Karpas-422 (cell line): ENCODE measurements at regions not wholly inside any gene's neighbourhood (a gene's known extent, or its start where the extent isn't known, plus 50 kb on each side); places are given as distances from the start of the nearest gene placed in this dataset.

ENCODE experiments used
- DNase-seq: peaks from one replicate; pipeline ENCODE4 v3.0.0-alpha.2; 2015
- H2AFZ ChIP-seq: fragments of 200-600 bp; sonication (generic); 2 replicates; pipeline ENCODE4 v1.6.1; 2014; ENCODE audit warnings: antibody characterized with exemption, low read length, mixed read lengths
- H3K27ac ChIP-seq: fragments of 200-600 bp; sonication (generic); 2 replicates; pipeline ENCODE4 v1.5.1; 2014; ENCODE audit warnings: mild to moderate bottlenecking, low read length, moderate library complexity
- H3K27me3 ChIP-seq: fragments of 200-600 bp; sonication (generic); 2 replicates; pipeline ENCODE4 v1.6.1; 2014; ENCODE audit warnings: low read length, mixed read lengths
- H3K36me3 ChIP-seq: fragments of 200-600 bp; sonication (generic); 2 replicates; pipeline ENCODE4 v1.6.1; 2014; ENCODE audit warnings: low read length, mixed read lengths; ENCODE audit not compliant: insufficient read depth
- H3K4me1 ChIP-seq: fragments of 200-600 bp; sonication (generic); 2 replicates; pipeline ENCODE4 v1.6.1; 2014; ENCODE audit warnings: mild to moderate bottlenecking, low read length, mixed read lengths
- H3K4me2 ChIP-seq: fragments of 200-600 bp; sonication (generic); 2 replicates; pipeline ENCODE4 v1.6.1; 2014; ENCODE audit warnings: low read length, low read depth, mild to moderate bottlenecking; ENCODE audit not compliant: poor library complexity, severe bottlenecking
- H3K4me3 ChIP-seq: fragments of 200-600 bp; sonication (generic); 2 replicates; pipeline ENCODE4 v1.5.1; 2014; ENCODE audit warnings: mild to moderate bottlenecking, antibody characterized with exemption, low read length, mixed read lengths
- H3K79me2 ChIP-seq: fragments of 200-600 bp; sonication (generic); 2 replicates; pipeline ENCODE4 v1.6.1; 2014; ENCODE audit warnings: mild to moderate bottlenecking, low read length, mixed read lengths
- H3K9ac ChIP-seq: fragments of 200-600 bp; sonication (generic); 2 replicates; pipeline ENCODE4 v1.6.0; 2014; ENCODE audit warnings: low read length
- H3K9me2 ChIP-seq: fragments of 200-600 bp; sonication (generic), shearing (Covaris generic); replicated peaks from 2 replicates; pipeline ENCODE4 v1.6.0; 2014; ENCODE audit warnings: mild to moderate bottlenecking, low read length, moderate library complexity; ENCODE audit not compliant: insufficient read depth
- H3K9me3 ChIP-seq: fragments of 300-700, 200-600 bp; sonication (generic); 2 replicates; pipeline ENCODE4 v1.6.1; 2014; ENCODE audit warnings: low read length, mixed read lengths
- H4K20me1 ChIP-seq: fragments of 200-600 bp; sonication (generic); 2 replicates; pipeline ENCODE4 v1.6.1; 2014; ENCODE audit warnings: mild to moderate bottlenecking, antibody characterized with exemption, low read length, low read depth; ENCODE audit not compliant: insufficient read depth

GRCh38 chr19:28971049-28971448, 241.9 kb downstream of the UQCRFS1 start:
- H3K27me3 ChIP-seq: no peaks in the 10 kb centered on the region

GRCh38 chr19:28968721-28969120, 244.2 kb downstream of the UQCRFS1 start:
- Histone ChIP-seq H3K4me1 (peaks cover 8% of the 10 kb centered on the region), H3K4me3 (no peak overlapping the region), H3K9ac (no peak overlapping the region), H3K9me3 (no peaks in the 10 kb centered on the region), H3K27ac (no peak overlapping the region), H3K36me3 (no peaks in the 10 kb centered on the region), H3K4me2 (no peak overlapping the region), H4K20me1 (no peaks in the 10 kb centered on the region), H2AFZ (no peak overlapping the region), H3K79me2 (no peaks in the 10 kb centered on the region), H3K9me2 (no peaks in the 10 kb centered on the region), H3K27me3 (no peaks in the 10 kb centered on the region)
- DNase-seq: no peak

More at GRCh38 chr19:28971049-28971448, 241.9 kb downstream of the UQCRFS1 start:
- Histone ChIP-seq H3K9me3 (no peaks in the 10 kb centered on the region), H3K36me3 (no peaks in the 10 kb centered on the region), H3K4me2 (no peak overlapping the region), H3K4me1 (peaks cover 8% of the 10 kb centered on the region), H3K27ac (no peak overlapping the region), H3K9ac (no peak overlapping the region), H3K79me2 (no peaks in the 10 kb centered on the region), H3K9me2 (no peaks in the 10 kb centered on the region), H2AFZ (no peak overlapping the region), H3K4me3 (no peak overlapping the region), H4K20me1 (no peaks in the 10 kb centered on the region)
- no peak for DNase-seq

DNA sequence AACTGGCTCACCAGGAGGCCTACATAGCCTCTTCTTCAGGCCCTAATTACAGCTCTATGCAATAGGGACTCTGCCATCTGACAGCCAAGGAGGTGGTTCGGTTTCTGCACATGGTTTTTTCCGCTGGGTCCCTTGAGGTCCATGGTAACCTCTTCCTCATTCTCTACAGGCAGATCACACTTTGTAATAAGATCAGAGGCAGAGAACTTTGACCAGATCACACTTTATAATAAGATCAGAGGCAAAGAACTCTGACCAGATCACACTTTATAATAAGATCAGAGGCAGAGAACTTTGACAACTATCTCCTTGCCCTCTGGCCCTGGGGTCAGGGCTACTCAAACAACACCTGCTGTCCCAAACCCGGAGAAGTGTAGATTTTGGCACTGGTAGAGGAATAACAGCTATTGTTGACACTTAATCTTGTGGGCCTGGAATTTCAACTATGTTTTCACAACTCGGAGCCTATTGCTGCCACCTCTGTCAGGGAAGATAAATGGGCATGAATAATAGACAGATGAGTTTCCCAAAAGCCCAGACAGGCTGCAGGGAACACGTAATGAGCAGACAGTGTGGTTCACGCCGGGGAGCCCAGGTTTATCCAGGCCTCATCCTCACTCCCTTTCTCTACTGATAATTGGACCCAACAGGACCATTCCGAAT, 246.1 kb downstream of the UQCRFS1 start:
- Histone ChIP-seq H3K4me2 (no peak overlapping the region), H3K79me2 (no peaks in the 10 kb centered on the region), H3K4me1 (peaks cover 1% of the 10 kb centered on the region), H3K4me3 (no peak overlapping the region), H3K9ac (no peak overlapping the region), H3K27me3 (no peaks in the 10 kb centered on the region), H3K36me3 (no peaks in the 10 kb centered on the region), H3K27ac (no peak overlapping the region), H3K9me3 (no peaks in the 10 kb centered on the region), H2AFZ (no peak overlapping the region), H4K20me1 (no peaks in the 10 kb centered on the region), H3K9me2 (no peaks in the 10 kb centered on the region; the same call in 1 of the 2 replicates)
- peak; percentile 61 for DNase-seq

GRCh38 chr19:28964500-28964899, 248.5 kb downstream of the UQCRFS1 start:
- Histone ChIP-seq H3K27ac (no peak overlapping the region), H4K20me1 (no peaks in the 10 kb centered on the region), H3K9me2 (no peaks in the 10 kb centered on the region; the same call in 1 of the 2 replicates), H2AFZ (no peak overlapping the region), H3K9me3 (no peaks in the 10 kb centered on the region), H3K9ac (no peak overlapping the region), H3K27me3 (no peaks in the 10 kb centered on the region), H3K36me3 (no peaks in the 10 kb centered on the region), H3K4me1 (no peaks in the 10 kb centered on the region), H3K4me3 (no peak overlapping the region), H3K79me2 (no peaks in the 10 kb centered on the region), H3K4me2 (no peak overlapping the region)
- DNase-seq: no peak

- Histone ChIP-seq H3K36me3 (no peaks in the 10 kb centered on the region), H3K27ac (no peak overlapping the region), H3K79me2 (no peaks in the 10 kb centered on the region), H3K9ac (no peak overlapping the region), H3K9me3 (no peaks in the 10 kb centered on the region), H3K4me1 (no peaks in the 10 kb centered on the region), H3K4me2 (no peak overlapping the region), H3K27me3 (no peaks in the 10 kb centered on the region), H2AFZ (no peak overlapping the region), H4K20me1 (no peaks in the 10 kb centered on the region), H3K9me2 (no peaks in the 10 kb centered on the region; the same call in 1 of the 2 replicates), H3K4me3 (no peak overlapping the region)
- no peak for DNase-seq
These were observed 249.3 kb downstream of the UQCRFS1 start for GRCh38 chr19:28963486-28964250.

- Histone ChIP-seq H2AFZ (no peak overlapping the region), H3K27ac (no peak overlapping the region), H3K36me3 (no peaks in the 10 kb centered on the region), H4K20me1 (no peaks in the 10 kb centered on the region), H3K9me3 (no peaks in the 10 kb centered on the region), H3K4me2 (no peak overlapping the region), H3K4me1 (no peaks in the 10 kb centered on the region), H3K4me3 (no peak overlapping the region), H3K9ac (no peak overlapping the region), H3K9me2 (no peaks in the 10 kb centered on the region; the same call in 1 of the 2 replicates), H3K79me2 (no peaks in the 10 kb centered on the region), H3K27me3 (no peaks in the 10 kb centered on the region)
- DNase-seq: no peak
These were observed 251.0 kb downstream of the UQCRFS1 start for GRCh38 chr19:28961772-28962500.

DNA sequence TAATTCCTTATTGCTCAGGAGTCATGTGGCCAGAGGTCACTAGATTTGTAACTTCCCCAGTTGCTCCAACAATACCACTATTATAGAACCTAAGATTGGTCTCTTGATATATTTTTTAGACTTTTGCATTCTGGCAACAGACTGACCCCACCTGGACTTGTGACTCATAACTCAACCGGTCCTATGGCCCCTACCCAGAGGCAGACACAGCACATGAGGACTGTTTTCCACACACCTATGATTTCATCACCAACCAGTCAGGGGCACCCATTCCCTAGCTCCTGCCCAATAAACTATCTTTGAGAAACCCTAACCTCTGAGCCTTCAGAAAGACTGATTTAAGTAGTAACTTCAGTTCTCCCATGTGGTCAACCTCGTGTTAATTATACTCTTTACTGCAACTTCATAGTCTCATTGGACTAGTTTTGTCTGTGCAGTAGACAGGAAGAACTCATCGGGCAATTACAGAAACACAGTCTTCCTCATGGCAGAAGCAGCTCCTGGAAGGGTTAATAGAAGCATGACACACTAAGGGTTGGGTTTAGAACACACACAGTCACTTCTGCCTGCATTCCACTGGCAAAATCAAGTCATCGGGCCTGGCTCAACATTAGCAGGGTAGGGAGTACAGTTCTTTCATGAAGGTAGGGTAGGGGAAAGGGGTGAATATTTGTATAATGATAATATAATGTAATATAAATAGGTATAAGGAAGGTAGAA, 251.8 kb downstream of the UQCRFS1 start:
- no peak for DNase-seq

More for the DNA sequence above, 251.8 kb downstream of the UQCRFS1 start:
- Histone ChIP-seq H3K9me2 (no peaks in the 10 kb centered on the region; the same call in 1 of the 2 replicates), H3K4me2 (no peak overlapping the region), H3K27me3 (no peaks in the 10 kb centered on the region), H4K20me1 (no peaks in the 10 kb centered on the region), H2AFZ (no peak overlapping the region), H3K9me3 (no peaks in the 10 kb centered on the region), H3K79me2 (no peaks in the 10 kb centered on the region), H3K9ac (no peak overlapping the region), H3K27ac (no peak overlapping the region), H3K4me3 (no peak overlapping the region), H3K36me3 (no peaks in the 10 kb centered on the region), H3K4me1 (no peaks in the 10 kb centered on the region)
